ENCODE measurements at regions not wholly inside any gene's neighbourhood (a gene's known extent, or its start where the extent isn't known, plus 50 kb on each side); places are given as distances from the start of the nearest gene placed in this dataset.

DNA sequence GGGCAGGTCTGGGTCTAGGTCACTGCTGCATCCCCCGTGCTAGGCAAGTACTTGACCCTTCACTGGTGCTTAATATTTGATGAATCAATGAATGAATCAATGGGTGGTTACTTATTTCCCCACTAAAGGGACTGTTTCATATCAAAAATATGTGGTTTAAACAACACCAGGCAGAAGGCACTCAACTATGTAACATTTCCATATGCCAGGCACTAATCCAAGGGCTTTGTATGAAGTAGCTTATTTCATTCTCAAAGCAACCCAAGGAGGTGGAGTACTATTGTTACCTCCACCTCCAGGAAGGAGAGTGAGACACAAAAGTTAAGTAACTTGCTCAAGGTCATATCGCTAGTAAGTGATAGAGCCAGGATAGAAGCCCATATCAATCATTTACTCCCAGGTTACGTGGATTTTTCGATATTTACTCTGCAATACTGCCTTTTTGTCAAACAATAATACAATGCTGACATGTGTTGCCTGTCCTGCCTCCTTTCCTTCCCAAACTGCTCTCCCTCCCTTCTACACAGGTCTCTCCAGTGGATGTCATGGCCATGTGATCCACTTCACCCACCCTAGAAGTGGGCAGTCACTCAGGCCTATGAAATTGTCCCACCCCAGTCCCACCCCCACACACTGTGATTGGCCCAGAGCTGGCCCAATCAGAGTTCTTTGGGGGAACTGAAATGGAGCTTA is 142.8 kb downstream of the ETS2 start:
- TF ChIP-seq, protein P1, sequence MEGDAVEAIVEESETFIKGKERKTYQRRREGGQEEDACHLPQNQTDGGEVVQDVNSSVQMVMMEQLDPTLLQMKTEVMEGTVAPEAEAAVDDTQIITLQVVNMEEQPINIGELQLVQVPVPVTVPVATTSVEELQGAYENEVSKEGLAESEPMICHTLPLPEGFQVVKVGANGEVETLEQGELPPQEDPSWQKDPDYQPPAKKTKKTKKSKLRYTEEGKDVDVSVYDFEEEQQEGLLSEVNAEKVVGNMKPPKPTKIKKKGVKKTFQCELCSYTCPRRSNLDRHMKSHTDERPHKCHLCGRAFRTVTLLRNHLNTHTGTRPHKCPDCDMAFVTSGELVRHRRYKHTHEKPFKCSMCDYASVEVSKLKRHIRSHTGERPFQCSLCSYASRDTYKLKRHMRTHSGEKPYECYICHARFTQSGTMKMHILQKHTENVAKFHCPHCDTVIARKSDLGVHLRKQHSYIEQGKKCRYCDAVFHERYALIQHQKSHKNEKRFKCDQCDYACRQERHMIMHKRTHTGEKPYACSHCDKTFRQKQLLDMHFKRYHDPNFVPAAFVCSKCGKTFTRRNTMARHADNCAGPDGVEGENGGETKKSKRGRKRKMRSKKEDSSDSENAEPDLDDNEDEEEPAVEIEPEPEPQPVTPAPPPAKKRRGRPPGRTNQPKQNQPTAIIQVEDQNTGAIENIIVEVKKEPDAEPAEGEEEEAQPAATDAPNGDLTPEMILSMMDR (IDR thresholded peaks at IDR 0.05; ENCODE audit: low read depth, low read length), result no peak
- no peak for TF ChIP-seq POLR2A (IDR thresholded peaks at IDR 0.05; ENCODE audit: extremely low read depth, insufficient read length)
- TF ChIP-seq, protein P2, sequence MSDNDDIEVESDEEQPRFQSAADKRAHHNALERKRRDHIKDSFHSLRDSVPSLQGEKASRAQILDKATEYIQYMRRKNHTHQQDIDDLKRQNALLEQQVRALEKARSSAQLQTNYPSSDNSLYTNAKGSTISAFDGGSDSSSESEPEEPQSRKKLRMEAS (IDR thresholded peaks at IDR 0.05; ENCODE audit: low read depth, low read length), result no peak
